ENCODE measurements at regions not wholly inside any gene's neighbourhood (a gene's known extent, or its start where the extent isn't known, plus 50 kb on each side); places are given as distances from the start of the nearest gene placed in this dataset.
A peak's percentile ranks its signal among the peaks of the same experiment; 100 is the strongest.

DNA sequence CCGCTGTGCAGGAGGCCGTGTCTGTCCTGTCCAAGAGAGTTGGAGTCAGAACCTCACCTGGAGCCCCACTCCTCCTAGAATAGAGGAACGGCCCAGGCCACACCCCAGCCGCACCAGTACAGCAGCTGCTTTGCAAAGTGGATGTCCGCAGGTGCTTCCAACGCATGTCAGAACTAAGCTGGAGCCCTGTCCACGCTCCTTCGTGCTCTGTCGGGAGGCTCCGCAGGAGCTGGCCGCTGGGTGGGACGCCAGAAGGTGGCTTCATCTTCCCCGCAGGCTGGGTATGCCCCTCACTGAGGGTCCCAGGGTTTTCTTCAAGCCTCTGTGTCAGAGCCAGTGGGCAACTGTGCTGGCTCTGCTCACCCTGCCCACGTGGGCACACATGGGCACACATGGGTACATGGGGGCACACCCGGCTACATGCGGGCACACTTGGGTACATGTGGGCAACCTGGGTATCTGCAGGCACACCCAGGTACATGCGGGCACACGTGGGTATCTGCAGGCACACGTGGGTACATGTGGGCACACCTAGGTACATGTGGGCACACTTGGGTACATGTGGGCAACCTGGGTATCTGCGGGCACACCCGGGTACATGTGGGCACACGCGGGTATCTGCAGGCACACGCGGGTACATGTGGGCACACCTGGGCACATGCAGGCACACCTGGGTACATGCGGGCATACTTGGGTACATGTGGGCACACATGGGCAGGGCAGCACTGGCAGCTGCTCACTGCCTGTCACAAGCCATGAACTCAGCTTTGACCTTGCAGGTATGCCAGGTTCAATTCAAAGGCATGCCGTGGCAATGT lies 67.1 kb upstream of the CTDP1 start:
- H3K14ac ChIP-seq (ENCODE audit: low read length), result peak overlapping the region; percentile 94
- no peak overlapping the region for H2BK12ac ChIP-seq (ENCODE audit: low read length)
- H3K27ac ChIP-seq (replicated peaks; ENCODE audit: low read length), result no peak overlapping the region
- H3K23ac ChIP-seq (ENCODE audit: low read depth, low read length, poor library complexity), result peak overlapping the region; percentile 85
- peaks cover 2% of the 10 kb centered on the region for H3K79me1 ChIP-seq (ENCODE audit: low read depth, low read length)
- H4K8ac ChIP-seq (ENCODE audit: low read depth, low read length), result no peak overlapping the region
- peak overlapping the region; percentile 22 for H4K91ac ChIP-seq (ENCODE audit: low read depth, low read length, poor library complexity)
- peaks cover 0 to 9% of the 10 kb centered on the region in 2 donors for H3K4me1 ChIP-seq (ENCODE audit: control insufficient read depth in 2 of 2, insufficient read depth in 1 of 2, low read depth in 1 of 2, low read length in 2 of 2)
- no peak overlapping the region for H2BK120ac ChIP-seq (ENCODE audit: low read depth, low read length)
- peak overlapping the region; percentile 96 for H2AK5ac ChIP-seq (ENCODE audit: low read depth, low read length)
- no peak overlapping the region for H2AFZ ChIP-seq (ENCODE audit: low read length)
- DNase-seq (ENCODE audit: low spot score), result no peak
- no peak overlapping the region for H2BK5ac ChIP-seq (ENCODE audit: low read length)
- peak overlapping the region; percentile 53 for H3K4ac ChIP-seq (ENCODE audit: low read length)
- no peak overlapping the region for H3K4me2 ChIP-seq (ENCODE audit: insufficient read depth, low read length, poor library complexity, severe bottlenecking)
- peak overlapping the region; percentile 85 for H2BK15ac ChIP-seq (ENCODE audit: low read length)
- peak overlapping the region; percentile 21 for H3K9ac ChIP-seq (ENCODE audit: low read depth, low read length, poor library complexity)
- H3K18ac ChIP-seq (ENCODE audit: low read length), result peak overlapping the region; percentile 76
- peak overlapping the region in 1 of 2 donors; percentile 52 for H3K4me3 ChIP-seq (ENCODE audit: low read length in 2 of 2)
- WGBS, 2 donors (ENCODE audit: extremely low coverage in 2 of 2, insufficient read length in 2 of 2, insufficient replicate concordance in 1 of 2), result no CpG with 5 or more reads among the region's 27 CpGs
- no peaks in the 10 kb centered on the region for H3K9me3 ChIP-seq (replicated peaks in 1 of 2; ENCODE audit: control insufficient read depth in 2 of 2, insufficient read depth in 1 of 2, low read depth in 1 of 2, low read length in 2 of 2)
- no peaks in the 10 kb centered on the region for H3K36me3 ChIP-seq (replicated peaks in 1 of 2; ENCODE audit: control insufficient read depth in 2 of 2, insufficient read depth in 2 of 2, low read length in 2 of 2)
- peaks cover 0 to 10% (median 0%) of the 10 kb centered on the region in 3 experiments for H3K27me3 ChIP-seq (ENCODE audit: control insufficient read depth in 3 of 3, insufficient read depth in 3 of 3, low read depth in 1 of 3, low read length in 3 of 3)

DNA sequence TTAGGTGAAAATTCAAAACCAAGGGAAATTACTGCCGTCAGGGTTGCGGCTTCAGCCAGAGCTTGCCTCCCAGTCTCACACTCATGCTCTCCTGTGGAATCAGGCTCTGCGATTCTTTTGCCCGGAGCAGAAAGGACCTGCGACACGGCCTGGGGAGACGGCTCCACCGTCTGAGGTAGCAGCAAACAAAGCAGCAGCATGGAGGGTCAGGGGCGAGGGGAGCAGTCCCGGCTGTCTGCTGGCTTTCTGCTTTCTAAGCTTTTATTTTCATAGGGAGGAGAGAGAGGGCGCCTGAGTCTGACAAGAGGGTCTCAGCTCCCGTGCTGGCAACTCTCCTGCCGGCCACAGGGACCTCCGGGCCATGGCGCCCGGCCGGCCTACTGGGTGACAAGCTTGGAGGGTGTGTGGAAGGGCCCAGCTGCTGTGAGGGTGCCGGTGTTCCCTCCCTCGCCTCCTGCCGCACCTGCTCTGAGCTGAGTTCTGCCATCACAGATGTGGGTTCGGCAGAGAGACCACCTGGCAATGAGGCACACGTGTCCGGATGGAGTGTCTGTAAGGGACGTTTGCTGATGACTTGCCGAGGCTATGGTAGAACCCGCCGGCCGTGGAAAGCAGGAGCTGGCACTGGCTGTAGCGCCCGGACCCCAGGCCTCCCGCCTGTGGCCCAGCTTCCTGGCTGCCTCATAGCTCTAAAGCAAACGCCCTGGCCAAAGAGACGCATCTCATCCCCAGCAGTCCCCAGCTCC lies 66.2 kb upstream of the CTDP1 start:
- H3K27me3 ChIP-seq (ENCODE audit: control insufficient read depth in 3 of 3, insufficient read depth in 3 of 3, low read depth in 1 of 3, low read length in 3 of 3), result peaks cover 0 to 8% (median 0%) of the 10 kb centered on the region in 3 experiments
- peak overlapping the region; percentile 40 for H2AFZ ChIP-seq (ENCODE audit: low read length)
- DNase-seq (ENCODE audit: low spot score), result no peak
- peak overlapping the region; percentile 64 for H3K18ac ChIP-seq (ENCODE audit: low read length)
- H2BK12ac ChIP-seq (ENCODE audit: low read length), result peak overlapping the region; percentile 41
- H3K36me3 ChIP-seq (replicated peaks in 1 of 2; ENCODE audit: control insufficient read depth in 2 of 2, insufficient read depth in 2 of 2, low read length in 2 of 2), result no peaks in the 10 kb centered on the region
- H3K23ac ChIP-seq (ENCODE audit: low read depth, low read length, poor library complexity), result no peak overlapping the region
- peaks cover 2% of the 10 kb centered on the region for H3K79me1 ChIP-seq (ENCODE audit: low read depth, low read length)
- no peaks in the 10 kb centered on the region for H3K9me3 ChIP-seq (replicated peaks in 1 of 2; ENCODE audit: control insufficient read depth in 2 of 2, insufficient read depth in 1 of 2, low read depth in 1 of 2, low read length in 2 of 2)
- peak overlapping the region; percentile 97 for H2AK5ac ChIP-seq (ENCODE audit: low read depth, low read length)
- peak overlapping the region; percentile 75 for H2BK5ac ChIP-seq (ENCODE audit: low read length)
- peak overlapping the region; percentile 81 for H2BK15ac ChIP-seq (ENCODE audit: low read length)
- peak overlapping the region; percentile 85 for H4K91ac ChIP-seq (ENCODE audit: low read depth, low read length, poor library complexity)
- no peak overlapping the region for H3K27ac ChIP-seq (replicated peaks; ENCODE audit: low read length)
- peak overlapping the region; percentile 60 for H3K9ac ChIP-seq (ENCODE audit: low read depth, low read length, poor library complexity)
- no peak overlapping the region for H3K4me2 ChIP-seq (ENCODE audit: insufficient read depth, low read length, poor library complexity, severe bottlenecking)
- no peak overlapping the region for H3K4ac ChIP-seq (ENCODE audit: low read length)
- peaks cover 0 to 9% of the 10 kb centered on the region in 2 donors for H3K4me1 ChIP-seq (ENCODE audit: control insufficient read depth in 2 of 2, insufficient read depth in 1 of 2, low read depth in 1 of 2, low read length in 2 of 2)
- no peak overlapping the region for H3K4me3 ChIP-seq (ENCODE audit: low read length in 2 of 2)
- H3K14ac ChIP-seq (ENCODE audit: low read length), result peak overlapping the region; percentile 71
- no CpG with 5 or more reads among the region's 33 CpGs for WGBS, 2 donors (ENCODE audit: extremely low coverage in 2 of 2, insufficient read length in 2 of 2, insufficient replicate concordance in 1 of 2)
- no peak overlapping the region for H4K8ac ChIP-seq (ENCODE audit: low read depth, low read length)
- no peak overlapping the region for H2BK120ac ChIP-seq (ENCODE audit: low read depth, low read length)

DNA sequence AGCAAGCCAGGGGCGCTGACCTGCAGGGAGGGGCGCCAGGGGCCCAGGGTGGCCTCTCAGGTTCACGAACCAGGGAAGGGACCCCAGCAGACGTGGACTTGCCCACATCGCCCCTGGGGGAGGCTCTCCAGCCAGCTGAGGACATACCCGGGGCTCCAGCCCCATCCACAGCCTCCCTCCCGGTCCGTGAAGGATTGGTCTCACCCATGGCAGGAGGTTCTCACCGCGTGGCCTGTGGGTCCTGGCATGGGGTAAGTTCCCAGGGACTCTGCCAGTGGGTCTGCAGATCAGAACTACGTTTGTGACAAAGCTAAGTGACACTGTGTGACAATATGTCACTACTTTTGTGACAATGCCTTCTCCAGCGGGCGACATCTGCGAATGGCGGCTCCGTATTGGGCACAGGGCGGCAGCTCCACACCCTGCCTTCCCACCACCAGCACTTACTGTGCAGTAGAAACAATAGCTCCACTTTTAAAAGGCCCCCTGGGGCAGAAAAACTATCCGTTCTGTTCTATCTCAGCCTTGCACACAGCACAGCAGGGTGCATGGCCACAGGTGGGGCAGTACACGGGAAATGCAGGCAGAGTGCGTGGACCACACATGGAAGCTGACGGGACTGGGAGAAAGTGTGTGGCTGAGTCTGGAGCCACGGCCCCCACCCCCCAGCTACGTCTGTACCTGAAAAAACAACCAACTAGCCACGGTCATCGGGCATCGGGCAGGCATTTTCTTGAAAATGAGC lies 65.2 kb upstream of the CTDP1 start:
- no CpG with 5 or more reads among the region's 26 CpGs for WGBS, 2 donors (ENCODE audit: extremely low coverage in 2 of 2, insufficient read length in 2 of 2, insufficient replicate concordance in 1 of 2)
- Histone ChIP-seq H3K9me3 (replicated peaks in 1 of 2; ENCODE audit: control insufficient read depth in 2 of 2, insufficient read depth in 1 of 2, low read depth in 1 of 2, low read length in 2 of 2) (no peaks in the 10 kb centered on the region), H3K4ac (ENCODE audit: low read length) (no peak overlapping the region), H3K18ac (ENCODE audit: low read length) (peak overlapping the region; percentile 44), H3K23ac (ENCODE audit: low read depth, low read length, poor library complexity) (no peak overlapping the region), H4K91ac (ENCODE audit: low read depth, low read length, poor library complexity) (no peak overlapping the region), H2BK15ac (ENCODE audit: low read length) (no peak overlapping the region), H3K79me1 (ENCODE audit: low read depth, low read length) (no peaks in the 10 kb centered on the region), H3K9ac (ENCODE audit: low read depth, low read length, poor library complexity) (no peak overlapping the region), H2AFZ (ENCODE audit: low read length) (no peak overlapping the region), H2BK5ac (ENCODE audit: low read length) (peak overlapping the region; percentile 75), H2BK120ac (ENCODE audit: low read depth, low read length) (no peak overlapping the region), H3K36me3 (replicated peaks in 1 of 2; ENCODE audit: control insufficient read depth in 2 of 2, insufficient read depth in 2 of 2, low read length in 2 of 2) (no peaks in the 10 kb centered on the region), H3K4me1 (ENCODE audit: control insufficient read depth in 2 of 2, insufficient read depth in 1 of 2, low read depth in 1 of 2, low read length in 2 of 2) (peaks cover 0 to 9% of the 10 kb centered on the region in 2 donors), H4K8ac (ENCODE audit: low read depth, low read length) (no peak overlapping the region), H2BK12ac (ENCODE audit: low read length) (no peak overlapping the region), H3K27me3 (ENCODE audit: control insufficient read depth in 3 of 3, insufficient read depth in 3 of 3, low read depth in 1 of 3, low read length in 3 of 3) (peaks cover 0 to 4% (median 0%) of the 10 kb centered on the region in 3 experiments), H3K27ac (replicated peaks; ENCODE audit: low read length) (no peak overlapping the region), H3K4me2 (ENCODE audit: insufficient read depth, low read length, poor library complexity, severe bottlenecking) (no peak overlapping the region), H3K14ac (ENCODE audit: low read length) (peak overlapping the region; percentile 60), H3K4me3 (ENCODE audit: low read length in 2 of 2) (peak overlapping the region in 1 of 2 donors; percentile 49), H2AK5ac (ENCODE audit: low read depth, low read length) (peak overlapping the region; percentile 41)
- no peak for DNase-seq (ENCODE audit: low spot score)

All from neuronal stem cell (in vitro differentiated cells).